ENCODE measurements at regions not wholly inside any gene's neighbourhood (a gene's known extent, or its start where the extent isn't known, plus 50 kb on each side); places are given as distances from the start of the nearest gene placed in this dataset.

- Histone ChIP-seq H3K9me2 (replicated peaks; ENCODE audit: control insufficient read depth, low read length) (no peaks in the 10 kb centered on the region), H3K79me2 (ENCODE audit: control insufficient read depth, low read length) (no peaks in the 10 kb centered on the region), H3K4me2 (ENCODE audit: low read length) (no peak overlapping the region), H3K4me3 (ENCODE audit: low read length) (no peak overlapping the region), H3K27me3 (ENCODE audit: control insufficient read depth, low read length) (0 out of 2 replicates have a peak, but pooled peaks cover 3% of the 10 kb centered on the region), H3K27ac (ENCODE audit: low read depth, low read length) (no peak overlapping the region), H3K4me1 (ENCODE audit: control insufficient read depth, low read length) (no peaks in the 10 kb centered on the region), H3K36me3 (ENCODE audit: control insufficient read depth, low read length) (no peaks in the 10 kb centered on the region), H4K20me1 (ENCODE audit: control insufficient read depth, insufficient read depth, low read depth, low read length) (no peaks in the 10 kb centered on the region), H3K9me3 (ENCODE audit: control insufficient read depth, insufficient read depth, low read length) (no peaks in the 10 kb centered on the region), H3F3A (ENCODE audit: control insufficient read depth, insufficient read depth) (no peaks in the 10 kb centered on the region)
- TF ChIP-seq CTCF (IDR thresholded peaks at IDR 0.05; ENCODE audit: low read depth, low read length, poor library complexity, severe bottlenecking), result no peak
- no peak for TF ChIP-seq EZH2phosphoT487 (IDR thresholded peaks at IDR 0.05; ENCODE audit: borderline replicate concordance, low read length)
These were observed 111.1 kb downstream of the SINHCAF start for GRCh38 chr12:31214626-31215517.

GRCh38 chr12:31215518-31216232, 110.3 kb downstream of the SINHCAF start:
- no peaks in the 10 kb centered on the region for H3K9me2 ChIP-seq (replicated peaks; ENCODE audit: control insufficient read depth, low read length)
- no peaks in the 10 kb centered on the region for H3K4me1 ChIP-seq (ENCODE audit: control insufficient read depth, low read length)
- no peak for TF ChIP-seq CTCF (IDR thresholded peaks at IDR 0.05; ENCODE audit: low read depth, low read length, poor library complexity, severe bottlenecking)
- no peak for TF ChIP-seq EZH2phosphoT487 (IDR thresholded peaks at IDR 0.05; ENCODE audit: borderline replicate concordance, low read length)
- no peaks in the 10 kb centered on the region for H3K36me3 ChIP-seq (ENCODE audit: control insufficient read depth, low read length)
- H3K4me2 ChIP-seq (ENCODE audit: low read length), result no peak overlapping the region
- H4K20me1 ChIP-seq (ENCODE audit: control insufficient read depth, insufficient read depth, low read depth, low read length), result no peaks in the 10 kb centered on the region
- no peaks in the 10 kb centered on the region for H3F3A ChIP-seq (ENCODE audit: control insufficient read depth, insufficient read depth)
- no peak overlapping the region for H3K4me3 ChIP-seq (ENCODE audit: low read length)
- H3K27me3 ChIP-seq (ENCODE audit: control insufficient read depth, low read length), result 0 out of 2 replicates have a peak, but pooled peaks cover 3% of the 10 kb centered on the region
- no peak overlapping the region for H3K27ac ChIP-seq (ENCODE audit: low read depth, low read length)
- H3K9me3 ChIP-seq (ENCODE audit: control insufficient read depth, insufficient read depth, low read length), result no peaks in the 10 kb centered on the region
- H3K79me2 ChIP-seq (ENCODE audit: control insufficient read depth, low read length), result no peaks in the 10 kb centered on the region

- Histone ChIP-seq H3K27ac (ENCODE audit: low read depth, low read length) (no peak overlapping the region), H3K9me2 (replicated peaks; ENCODE audit: control insufficient read depth, low read length) (no peaks in the 10 kb centered on the region), H3K4me2 (ENCODE audit: low read length) (no peak overlapping the region), H3K4me1 (ENCODE audit: control insufficient read depth, low read length) (no peaks in the 10 kb centered on the region), H3K79me2 (ENCODE audit: control insufficient read depth, low read length) (no peaks in the 10 kb centered on the region), H4K20me1 (ENCODE audit: control insufficient read depth, insufficient read depth, low read depth, low read length) (no peaks in the 10 kb centered on the region), H3K4me3 (ENCODE audit: low read length) (no peak overlapping the region), H3K9me3 (ENCODE audit: control insufficient read depth, insufficient read depth, low read length) (no peaks in the 10 kb centered on the region), H3K36me3 (ENCODE audit: control insufficient read depth, low read length) (no peaks in the 10 kb centered on the region), H3K27me3 (ENCODE audit: control insufficient read depth, low read length) (0 out of 2 replicates have a peak, but pooled peaks cover 3% of the 10 kb centered on the region), H3F3A (ENCODE audit: control insufficient read depth, insufficient read depth) (no peaks in the 10 kb centered on the region)
- TF ChIP-seq CTCF (IDR thresholded peaks at IDR 0.05; ENCODE audit: low read depth, low read length, poor library complexity, severe bottlenecking) (no peak), EZH2phosphoT487 (IDR thresholded peaks at IDR 0.05; ENCODE audit: borderline replicate concordance, low read length) (no peak)
These were observed 109.5 kb downstream of the SINHCAF start for GRCh38 chr12:31216479-31216878.

Data from DOHH2 (cell line).